ENCODE measurements at regions not wholly inside any gene's neighbourhood (a gene's known extent, or its start where the extent isn't known, plus 50 kb on each side); places are given as distances from the start of the nearest gene placed in this dataset.

DNA sequence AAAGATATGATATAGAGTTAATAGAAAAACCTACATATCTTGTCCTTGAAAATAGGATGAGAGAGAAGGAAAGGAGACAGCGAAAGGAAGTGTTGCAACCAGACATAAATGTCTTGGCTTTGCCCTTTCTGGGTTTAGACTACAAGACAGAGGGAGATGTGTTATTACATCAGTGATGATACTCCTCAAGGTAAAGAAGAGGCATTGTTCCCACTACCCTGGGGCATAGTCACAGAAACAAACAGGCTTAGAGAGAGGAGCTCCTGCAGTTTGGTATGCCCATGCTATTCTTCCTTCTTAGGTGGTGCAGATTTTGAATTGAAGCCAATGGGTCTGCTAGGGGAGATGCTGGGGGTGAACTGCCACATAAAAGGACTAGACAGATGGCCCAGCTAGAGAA, 166.8 kb upstream of the RFX3 start:
- H3F3A ChIP-seq (ENCODE audit: insufficient read depth, low read depth) = no peaks in the 10 kb centered on the region
- ChIA-PET CTCF (no interaction called here), POLR2A (ENCODE audit: unreplicated experiment) (no interaction called here)
- no peak overlapping the region for H3K4me2 ChIP-seq
- H3K4me3 ChIP-seq = no peak overlapping the region
- no peaks in the 10 kb centered on the region for H3K9me3 ChIP-seq (ENCODE audit: insufficient read depth, low read depth)
- intact Hi-C loops (cut with micrococcal nuclease; ENCODE audit: unreplicated experiment) = no loop called here
- no peak overlapping the region for H3K27ac ChIP-seq
- no peak overlapping the region for H2AFZ ChIP-seq
- TF ChIP-seq EZH2 (IDR thresholded peaks at IDR 0.05; ENCODE audit: low read depth) = no peak
- TF ChIP-seq, protein P1, sequence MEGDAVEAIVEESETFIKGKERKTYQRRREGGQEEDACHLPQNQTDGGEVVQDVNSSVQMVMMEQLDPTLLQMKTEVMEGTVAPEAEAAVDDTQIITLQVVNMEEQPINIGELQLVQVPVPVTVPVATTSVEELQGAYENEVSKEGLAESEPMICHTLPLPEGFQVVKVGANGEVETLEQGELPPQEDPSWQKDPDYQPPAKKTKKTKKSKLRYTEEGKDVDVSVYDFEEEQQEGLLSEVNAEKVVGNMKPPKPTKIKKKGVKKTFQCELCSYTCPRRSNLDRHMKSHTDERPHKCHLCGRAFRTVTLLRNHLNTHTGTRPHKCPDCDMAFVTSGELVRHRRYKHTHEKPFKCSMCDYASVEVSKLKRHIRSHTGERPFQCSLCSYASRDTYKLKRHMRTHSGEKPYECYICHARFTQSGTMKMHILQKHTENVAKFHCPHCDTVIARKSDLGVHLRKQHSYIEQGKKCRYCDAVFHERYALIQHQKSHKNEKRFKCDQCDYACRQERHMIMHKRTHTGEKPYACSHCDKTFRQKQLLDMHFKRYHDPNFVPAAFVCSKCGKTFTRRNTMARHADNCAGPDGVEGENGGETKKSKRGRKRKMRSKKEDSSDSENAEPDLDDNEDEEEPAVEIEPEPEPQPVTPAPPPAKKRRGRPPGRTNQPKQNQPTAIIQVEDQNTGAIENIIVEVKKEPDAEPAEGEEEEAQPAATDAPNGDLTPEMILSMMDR (conservative IDR thresholded peaks at IDR 0.05) = no peak
- H3K36me3 ChIP-seq (ENCODE audit: low read depth) = no peaks in the 10 kb centered on the region
- no peak for DNase-seq
- BruUV-seq (replicated peaks) = no TSS peak
- no peaks in the 10 kb centered on the region for H3K79me2 ChIP-seq (ENCODE audit: low read depth)
- H3K27me3 ChIP-seq (ENCODE audit: insufficient read depth, low read depth) = no peaks in the 10 kb centered on the region
- no peaks in the 10 kb centered on the region for H3K4me1 ChIP-seq (replicated peaks; ENCODE audit: insufficient read depth)
- no peaks in the 10 kb centered on the region for H4K20me1 ChIP-seq (ENCODE audit: insufficient read depth)
- H3K9me2 ChIP-seq (ENCODE audit: insufficient read depth) = no peaks in the 10 kb centered on the region

DNA sequence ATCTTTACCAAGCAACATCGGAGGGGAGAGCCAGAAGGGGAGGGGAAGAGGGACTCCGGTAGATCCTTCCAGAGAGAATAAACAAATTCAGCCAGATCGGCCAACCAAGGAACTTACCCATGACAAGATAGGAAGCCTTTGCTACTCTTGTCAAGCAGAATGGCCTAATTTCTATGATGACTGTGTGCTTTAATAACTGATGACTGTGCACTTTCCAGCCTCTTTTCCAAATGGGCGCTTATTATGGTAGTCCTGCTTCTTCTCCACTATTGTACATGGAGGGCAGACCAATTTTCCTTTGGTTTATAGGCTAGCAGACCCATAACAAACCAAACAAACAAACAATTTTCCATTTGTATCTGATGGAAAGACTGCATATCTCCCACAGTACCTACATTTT, 163.8 kb upstream of the RFX3 start:
- Histone ChIP-seq H3K27ac (no peak overlapping the region), H3K4me3 (no peak overlapping the region), H3K4me2 (no peak overlapping the region), H3K79me2 (ENCODE audit: low read depth) (no peaks in the 10 kb centered on the region), H3K36me3 (ENCODE audit: low read depth) (no peaks in the 10 kb centered on the region), H3K9me2 (ENCODE audit: insufficient read depth) (no peaks in the 10 kb centered on the region), H3K27me3 (ENCODE audit: insufficient read depth, low read depth) (no peaks in the 10 kb centered on the region), H3F3A (ENCODE audit: insufficient read depth, low read depth) (no peaks in the 10 kb centered on the region), H4K20me1 (ENCODE audit: insufficient read depth) (no peaks in the 10 kb centered on the region), H2AFZ (no peak overlapping the region), H3K4me1 (replicated peaks; ENCODE audit: insufficient read depth) (no peaks in the 10 kb centered on the region), H3K9me3 (ENCODE audit: insufficient read depth, low read depth) (no peaks in the 10 kb centered on the region)
- intact Hi-C loops (cut with micrococcal nuclease; ENCODE audit: unreplicated experiment) = no loop called here
- DNase-seq = no peak
- no peak for TF ChIP-seq EZH2 (IDR thresholded peaks at IDR 0.05; ENCODE audit: low read depth)
- TF ChIP-seq, protein P1 (conservative IDR thresholded peaks at IDR 0.05) = no peak
- CTCF ChIA-PET = no interaction called here
- BruUV-seq (replicated peaks) = no TSS peak
- POLR2A ChIA-PET (ENCODE audit: unreplicated experiment) = no interaction called here

DNA sequence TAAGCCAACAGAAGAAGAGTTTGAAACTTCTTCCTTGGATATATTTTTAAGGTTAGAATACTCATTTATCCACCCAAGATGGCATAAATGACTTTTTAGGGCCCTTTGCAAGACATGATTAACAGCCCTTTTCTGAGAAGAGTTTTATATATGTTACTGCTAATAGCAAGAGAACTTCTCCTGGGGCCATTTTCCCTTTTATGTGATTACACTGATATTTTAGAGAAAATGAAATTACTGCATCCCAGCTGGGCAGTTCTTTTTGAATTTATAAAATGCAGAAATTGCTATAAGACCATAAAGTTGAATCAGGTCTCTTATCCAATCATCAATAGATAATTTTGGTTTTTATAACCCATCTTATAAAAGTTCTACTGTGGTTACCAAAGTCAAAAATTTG, 161.3 kb upstream of the RFX3 start:
- DNase-seq = no peak
- no peaks in the 10 kb centered on the region for H3K27me3 ChIP-seq (ENCODE audit: insufficient read depth, low read depth)
- H3K36me3 ChIP-seq (ENCODE audit: low read depth) = no peaks in the 10 kb centered on the region
- H3F3A ChIP-seq (ENCODE audit: insufficient read depth, low read depth) = no peaks in the 10 kb centered on the region
- no peak overlapping the region for H2AFZ ChIP-seq
- H3K4me3 ChIP-seq = no peak overlapping the region
- no peaks in the 10 kb centered on the region for H3K79me2 ChIP-seq (ENCODE audit: low read depth)
- H3K4me2 ChIP-seq = no peak overlapping the region
- no peak overlapping the region for H3K27ac ChIP-seq
- CTCF ChIA-PET = no interaction called here
- POLR2A ChIA-PET (ENCODE audit: unreplicated experiment) = no interaction called here
- no peaks in the 10 kb centered on the region for H3K9me2 ChIP-seq (ENCODE audit: insufficient read depth)
- intact Hi-C loops (cut with micrococcal nuclease; ENCODE audit: unreplicated experiment) = no loop called here
- H4K20me1 ChIP-seq (ENCODE audit: insufficient read depth) = no peaks in the 10 kb centered on the region
- BruUV-seq (replicated peaks) = no TSS peak
- TF ChIP-seq, protein P1 (conservative IDR thresholded peaks at IDR 0.05) = no peak
- TF ChIP-seq EZH2 (IDR thresholded peaks at IDR 0.05; ENCODE audit: low read depth) = no peak
- H3K4me1 ChIP-seq (replicated peaks; ENCODE audit: insufficient read depth) = no peaks in the 10 kb centered on the region
- H3K9me3 ChIP-seq (ENCODE audit: insufficient read depth, low read depth) = no peaks in the 10 kb centered on the region

All from PC-9 (cell line).